ENCODE measurements at regions not wholly inside any gene's neighbourhood (a gene's known extent, or its start where the extent isn't known, plus 50 kb on each side); places are given as distances from the start of the nearest gene placed in this dataset.

- Histone ChIP-seq H3K27ac (ENCODE audit: insufficient read depth, low read length, poor library complexity, severe bottlenecking) (no peak overlapping the region), H3K27me3 (replicated peaks; ENCODE audit: control insufficient read depth, insufficient read depth, low read length, poor library complexity, severe bottlenecking) (peaks cover 2% of the 10 kb centered on the region), H3K9me3 (ENCODE audit: control insufficient read depth, low read length) (no peaks in the 10 kb centered on the region), H3K36me3 (ENCODE audit: control insufficient read depth, insufficient read depth, low read length) (no peaks in the 10 kb centered on the region), H3K4me3 (ENCODE audit: insufficient read depth, low read depth, low read length, poor library complexity, severe bottlenecking) (no peak overlapping the region), H3K4me1 (ENCODE audit: control insufficient read depth, insufficient read depth, low read length, poor library complexity, severe bottlenecking) (no peaks in the 10 kb centered on the region)
- DNase-seq, result no peak
These were observed 1259.5 kb downstream of the TBC1D22A start for GRCh38 chr22:48021991-48022401.

DNA sequence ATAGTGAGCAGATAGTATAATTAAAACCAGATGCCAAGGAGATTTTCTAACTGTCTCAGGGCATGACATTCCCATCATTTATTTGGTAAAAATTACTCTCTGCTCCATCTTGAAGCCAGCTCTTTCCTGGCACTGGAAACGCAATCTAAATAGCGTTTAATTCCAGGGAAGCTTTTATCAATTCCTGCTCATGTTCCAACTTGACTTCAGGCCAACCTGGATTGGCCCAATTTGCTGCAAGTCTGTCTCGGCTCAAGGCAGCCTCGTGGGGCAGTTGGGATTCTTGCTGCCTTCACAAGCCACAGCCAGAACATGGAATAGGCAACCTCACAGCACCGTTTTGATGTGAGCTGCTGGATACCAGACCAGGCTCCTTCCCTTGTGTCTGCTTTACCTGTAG is 1255.9 kb downstream of the TBC1D22A start:
- no peak for DNase-seq
- H3K4me1 ChIP-seq (ENCODE audit: control insufficient read depth, insufficient read depth, low read length, poor library complexity, severe bottlenecking), result no peaks in the 10 kb centered on the region
- H3K27me3 ChIP-seq (replicated peaks; ENCODE audit: control insufficient read depth, insufficient read depth, low read length, poor library complexity, severe bottlenecking), result peaks cover 2% of the 10 kb centered on the region
- no peaks in the 10 kb centered on the region for H3K9me3 ChIP-seq (ENCODE audit: control insufficient read depth, low read length)
- H3K27ac ChIP-seq (ENCODE audit: insufficient read depth, low read length, poor library complexity, severe bottlenecking), result no peak overlapping the region
- H3K36me3 ChIP-seq (ENCODE audit: control insufficient read depth, insufficient read depth, low read length), result no peaks in the 10 kb centered on the region
- H3K4me3 ChIP-seq (ENCODE audit: insufficient read depth, low read depth, low read length, poor library complexity, severe bottlenecking), result no peak overlapping the region

GRCh38 chr22:48015701-48016100 is 1253.3 kb downstream of the TBC1D22A start:
- Histone ChIP-seq H3K27ac (ENCODE audit: insufficient read depth, low read length, poor library complexity, severe bottlenecking) (no peak overlapping the region), H3K36me3 (ENCODE audit: control insufficient read depth, insufficient read depth, low read length) (no peaks in the 10 kb centered on the region), H3K9me3 (ENCODE audit: control insufficient read depth, low read length) (no peaks in the 10 kb centered on the region), H3K27me3 (replicated peaks; ENCODE audit: control insufficient read depth, insufficient read depth, low read length, poor library complexity, severe bottlenecking) (peaks cover 2% of the 10 kb centered on the region), H3K4me3 (ENCODE audit: insufficient read depth, low read depth, low read length, poor library complexity, severe bottlenecking) (no peak overlapping the region), H3K4me1 (ENCODE audit: control insufficient read depth, insufficient read depth, low read length, poor library complexity, severe bottlenecking) (no peaks in the 10 kb centered on the region)
- no peak for DNase-seq

DNA sequence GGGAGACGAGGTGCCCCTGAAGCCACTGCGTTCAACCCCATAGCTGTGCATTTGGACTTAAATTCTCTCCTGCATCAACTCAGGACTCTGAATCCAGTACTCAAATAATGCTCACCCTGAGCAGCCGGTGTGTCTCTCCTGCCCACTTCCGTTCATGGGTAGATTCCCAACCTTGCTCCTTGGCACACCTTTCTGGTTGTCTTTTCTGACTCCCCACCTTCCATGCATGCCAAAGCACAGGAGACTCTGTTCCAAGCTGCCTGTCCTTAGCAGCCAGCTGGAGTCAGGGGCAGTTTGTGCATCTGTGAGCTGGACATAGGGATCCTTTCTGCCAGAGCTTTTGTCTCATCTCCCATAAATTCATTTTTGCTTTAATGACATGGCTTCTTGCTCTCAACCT is 1242.5 kb downstream of the TBC1D22A start:
- Histone ChIP-seq H3K27me3 (replicated peaks; ENCODE audit: control insufficient read depth, insufficient read depth, low read length, poor library complexity, severe bottlenecking) (no peaks in the 10 kb centered on the region), H3K27ac (ENCODE audit: insufficient read depth, low read length, poor library complexity, severe bottlenecking) (no peak overlapping the region), H3K36me3 (ENCODE audit: control insufficient read depth, insufficient read depth, low read length) (no peaks in the 10 kb centered on the region), H3K9me3 (ENCODE audit: control insufficient read depth, low read length) (no peaks in the 10 kb centered on the region), H3K4me1 (ENCODE audit: control insufficient read depth, insufficient read depth, low read length, poor library complexity, severe bottlenecking) (no peaks in the 10 kb centered on the region), H3K4me3 (ENCODE audit: insufficient read depth, low read depth, low read length, poor library complexity, severe bottlenecking) (no peak overlapping the region)
- DNase-seq, result no peak

DNA sequence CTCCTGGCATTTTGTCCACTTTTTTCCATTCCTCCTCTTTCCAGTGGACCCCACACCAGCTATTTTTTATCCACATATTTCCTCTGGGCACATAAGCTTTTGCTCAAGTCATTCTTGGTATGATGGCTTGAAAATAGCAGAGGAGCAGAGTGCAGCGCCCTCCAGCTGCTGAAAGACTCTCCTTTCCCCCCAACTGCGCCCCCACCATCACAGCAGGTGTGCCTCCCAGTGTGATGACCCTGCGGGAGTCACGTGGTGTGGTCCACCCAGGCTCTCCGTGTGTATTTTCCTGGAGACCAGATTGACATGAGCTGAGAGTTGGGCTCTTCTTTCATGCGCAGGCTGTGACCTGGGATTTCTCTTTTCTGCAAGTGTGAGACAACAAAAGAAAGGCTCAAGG is 1241.6 kb downstream of the TBC1D22A start:
- no peaks in the 10 kb centered on the region for H3K4me1 ChIP-seq (ENCODE audit: control insufficient read depth, insufficient read depth, low read length, poor library complexity, severe bottlenecking)
- no peaks in the 10 kb centered on the region for H3K9me3 ChIP-seq (ENCODE audit: control insufficient read depth, low read length)
- no peak for DNase-seq
- H3K36me3 ChIP-seq (ENCODE audit: control insufficient read depth, insufficient read depth, low read length), result no peaks in the 10 kb centered on the region
- no peak overlapping the region for H3K4me3 ChIP-seq (ENCODE audit: insufficient read depth, low read depth, low read length, poor library complexity, severe bottlenecking)
- no peaks in the 10 kb centered on the region for H3K27me3 ChIP-seq (replicated peaks; ENCODE audit: control insufficient read depth, insufficient read depth, low read length, poor library complexity, severe bottlenecking)
- no peak overlapping the region for H3K27ac ChIP-seq (ENCODE audit: insufficient read depth, low read length, poor library complexity, severe bottlenecking)

- H3K27me3 ChIP-seq (replicated peaks; ENCODE audit: control insufficient read depth, insufficient read depth, low read length, poor library complexity, severe bottlenecking), result no peaks in the 10 kb centered on the region
- H3K4me1 ChIP-seq (ENCODE audit: control insufficient read depth, insufficient read depth, low read length, poor library complexity, severe bottlenecking), result no peaks in the 10 kb centered on the region
- H3K27ac ChIP-seq (ENCODE audit: insufficient read depth, low read length, poor library complexity, severe bottlenecking), result no peak overlapping the region
- no peak for DNase-seq
- H3K9me3 ChIP-seq (ENCODE audit: control insufficient read depth, low read length), result no peaks in the 10 kb centered on the region
- no peaks in the 10 kb centered on the region for H3K36me3 ChIP-seq (ENCODE audit: control insufficient read depth, insufficient read depth, low read length)
- no peak overlapping the region for H3K4me3 ChIP-seq (ENCODE audit: insufficient read depth, low read depth, low read length, poor library complexity, severe bottlenecking)
These were observed 1238.7 kb downstream of the TBC1D22A start for GRCh38 chr22:48001101-48001500.

- Histone ChIP-seq H3K27ac (ENCODE audit: insufficient read depth, low read length, poor library complexity, severe bottlenecking) (no peak overlapping the region), H3K9me3 (ENCODE audit: control insufficient read depth, low read length) (no peaks in the 10 kb centered on the region)
These were observed 1235.2 kb downstream of the TBC1D22A start for GRCh38 chr22:47997612-47998011.

GRCh38 chr22:47997052-47997590 is 1234.7 kb downstream of the TBC1D22A start:
- DNase-seq, result no peak
- Histone ChIP-seq H3K36me3 (ENCODE audit: control insufficient read depth, insufficient read depth, low read length) (no peaks in the 10 kb centered on the region), H3K27ac (ENCODE audit: insufficient read depth, low read length, poor library complexity, severe bottlenecking) (no peak overlapping the region), H3K27me3 (replicated peaks; ENCODE audit: control insufficient read depth, insufficient read depth, low read length, poor library complexity, severe bottlenecking) (no peaks in the 10 kb centered on the region), H3K4me3 (ENCODE audit: insufficient read depth, low read depth, low read length, poor library complexity, severe bottlenecking) (no peak overlapping the region), H3K9me3 (ENCODE audit: control insufficient read depth, low read length) (no peaks in the 10 kb centered on the region), H3K4me1 (ENCODE audit: control insufficient read depth, insufficient read depth, low read length, poor library complexity, severe bottlenecking) (no peaks in the 10 kb centered on the region)

More at GRCh38 chr22:47997612-47998011, 1235.2 kb downstream of the TBC1D22A start:
- H3K4me1 ChIP-seq (ENCODE audit: control insufficient read depth, insufficient read depth, low read length, poor library complexity, severe bottlenecking), result no peaks in the 10 kb centered on the region
- no peak overlapping the region for H3K4me3 ChIP-seq (ENCODE audit: insufficient read depth, low read depth, low read length, poor library complexity, severe bottlenecking)
- DNase-seq, result no peak
- H3K36me3 ChIP-seq (ENCODE audit: control insufficient read depth, insufficient read depth, low read length), result no peaks in the 10 kb centered on the region
- H3K27me3 ChIP-seq (replicated peaks; ENCODE audit: control insufficient read depth, insufficient read depth, low read length, poor library complexity, severe bottlenecking), result no peaks in the 10 kb centered on the region

DNA sequence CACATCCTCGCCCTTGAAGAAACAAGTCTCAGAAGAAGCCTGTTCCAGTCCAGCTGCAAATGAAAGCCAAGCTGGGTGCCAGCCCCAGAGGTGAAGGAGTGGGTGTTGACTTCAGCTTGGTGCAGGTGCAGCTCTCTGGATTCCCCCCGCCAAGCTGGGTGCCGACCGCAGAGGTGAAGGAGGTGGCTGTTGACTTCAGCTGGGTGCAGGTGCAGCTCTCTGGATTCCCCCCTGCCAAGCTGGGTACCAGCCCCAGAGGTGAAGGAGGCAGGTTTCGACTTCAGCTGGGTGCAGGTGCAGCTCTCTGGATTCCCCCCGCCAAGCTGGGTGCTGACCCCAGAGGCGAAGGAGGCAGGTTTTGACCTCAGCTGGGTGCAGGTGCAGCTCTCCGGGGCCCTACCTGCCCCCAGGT is 1234.0 kb downstream of the TBC1D22A start:
- Histone ChIP-seq H3K9me3 (ENCODE audit: control insufficient read depth, low read length) (no peaks in the 10 kb centered on the region), H3K4me3 (ENCODE audit: insufficient read depth, low read depth, low read length, poor library complexity, severe bottlenecking) (no peak overlapping the region)

DNA sequence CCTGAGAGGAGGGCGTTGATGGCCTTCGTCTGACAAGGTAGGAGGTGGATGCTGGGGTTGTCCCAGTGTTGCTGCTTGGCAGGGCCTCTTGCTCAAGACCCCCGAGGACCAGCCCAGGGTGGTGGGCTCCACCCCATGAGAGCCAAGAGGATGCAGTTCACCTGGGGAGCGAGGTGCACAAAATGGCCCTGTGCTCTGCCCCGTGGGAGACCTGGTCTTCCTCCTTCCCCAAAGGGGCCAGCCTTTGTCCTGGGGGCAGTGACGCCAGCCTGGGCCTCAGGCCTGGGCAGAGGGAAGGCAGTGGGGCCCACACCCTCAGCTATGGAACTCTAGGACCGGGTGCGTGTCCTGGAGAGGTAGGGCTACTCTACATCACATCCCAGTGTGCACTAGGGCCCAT is 1233.3 kb downstream of the TBC1D22A start:
- H3K4me3 ChIP-seq (ENCODE audit: insufficient read depth, low read depth, low read length, poor library complexity, severe bottlenecking), result no peak overlapping the region
- no peaks in the 10 kb centered on the region for H3K4me1 ChIP-seq (ENCODE audit: control insufficient read depth, insufficient read depth, low read length, poor library complexity, severe bottlenecking)
- DNase-seq, result no peak
- no peaks in the 10 kb centered on the region for H3K9me3 ChIP-seq (ENCODE audit: control insufficient read depth, low read length)
- H3K27me3 ChIP-seq (replicated peaks; ENCODE audit: control insufficient read depth, insufficient read depth, low read length, poor library complexity, severe bottlenecking), result no peaks in the 10 kb centered on the region
- H3K36me3 ChIP-seq (ENCODE audit: control insufficient read depth, insufficient read depth, low read length), result no peaks in the 10 kb centered on the region
- no peak overlapping the region for H3K27ac ChIP-seq (ENCODE audit: insufficient read depth, low read length, poor library complexity, severe bottlenecking)

More for the DNA sequence above, 1234.0 kb downstream of the TBC1D22A start:
- Histone ChIP-seq H3K36me3 (ENCODE audit: control insufficient read depth, insufficient read depth, low read length) (no peaks in the 10 kb centered on the region), H3K4me1 (ENCODE audit: control insufficient read depth, insufficient read depth, low read length, poor library complexity, severe bottlenecking) (no peaks in the 10 kb centered on the region), H3K27ac (ENCODE audit: insufficient read depth, low read length, poor library complexity, severe bottlenecking) (no peak overlapping the region), H3K27me3 (replicated peaks; ENCODE audit: control insufficient read depth, insufficient read depth, low read length, poor library complexity, severe bottlenecking) (no peaks in the 10 kb centered on the region)
- DNase-seq, result no peak
